ENCODE measurements at regions not wholly inside any gene's neighbourhood (a gene's known extent, or its start where the extent isn't known, plus 50 kb on each side); places are given as distances from the start of the nearest gene placed in this dataset.

GRCh38 chr15:61764141-61764540, 296.1 kb downstream of the VPS13C start:
- no peaks in the 10 kb centered on the region for H3K9me3 ChIP-seq
- DNase-seq: no peak
- no peak overlapping the region for H3K4me3 ChIP-seq
- no peaks in the 10 kb centered on the region for H3K4me1 ChIP-seq
- no peak overlapping the region for H3K27ac ChIP-seq
- no peak for TF ChIP-seq CTCF (IDR thresholded peaks at IDR 0.05)
- no peak for TF ChIP-seq POLR2A (IDR thresholded peaks at IDR 0.05)
- no peaks in the 10 kb centered on the region for H3K27me3 ChIP-seq
- H3K36me3 ChIP-seq (ENCODE audit: low read depth, missing control alignments): no peaks in the 10 kb centered on the region
- WGBS, 2 donors: 65 to 86% methylated on average over 3 of the region's 3 CpGs
- intact Hi-C loops (cut with DNase I; ENCODE audit: low total_unique reads): no loop called here

- H3K9me3 ChIP-seq: no peaks in the 10 kb centered on the region
- TF ChIP-seq CTCF (IDR thresholded peaks at IDR 0.05) (no peak), POLR2A (IDR thresholded peaks at IDR 0.05) (no peak)
- H3K4me1 ChIP-seq: no peaks in the 10 kb centered on the region
- H3K27ac ChIP-seq: no peak overlapping the region
- DNase-seq: no peak
- no peaks in the 10 kb centered on the region for H3K27me3 ChIP-seq
- WGBS, 2 donors: 47 to 60% methylated on average over 3 of the region's 3 CpGs
- H3K4me3 ChIP-seq: no peak overlapping the region
- intact Hi-C loops (cut with DNase I; ENCODE audit: low total_unique reads): no loop called here
- H3K36me3 ChIP-seq (ENCODE audit: low read depth, missing control alignments): no peaks in the 10 kb centered on the region
Measured at GRCh38 chr15:61762676-61763075, 297.6 kb downstream of the VPS13C start.

GRCh38 chr15:61759639-61760038, 300.6 kb downstream of the VPS13C start:
- 37 to 80% methylated on average over 2 of the region's 2 CpGs for WGBS, 2 donors
- Histone ChIP-seq H3K36me3 (ENCODE audit: low read depth, missing control alignments) (no peaks in the 10 kb centered on the region), H3K27me3 (no peaks in the 10 kb centered on the region), H3K4me1 (no peaks in the 10 kb centered on the region), H3K4me3 (no peak overlapping the region), H3K27ac (no peak overlapping the region), H3K9me3 (no peaks in the 10 kb centered on the region)
- no peak for TF ChIP-seq POLR2A (IDR thresholded peaks at IDR 0.05)
- no peak for TF ChIP-seq CTCF (IDR thresholded peaks at IDR 0.05)
- intact Hi-C loops (cut with DNase I; ENCODE audit: low total_unique reads): no loop called here
- DNase-seq: peak; percentile 43

- Histone ChIP-seq H3K4me3 (no peak overlapping the region), H3K4me1 (no peaks in the 10 kb centered on the region), H3K27me3 (no peaks in the 10 kb centered on the region), H3K36me3 (ENCODE audit: low read depth, missing control alignments) (no peaks in the 10 kb centered on the region), H3K9me3 (no peaks in the 10 kb centered on the region), H3K27ac (no peak overlapping the region)
- TF ChIP-seq POLR2A (IDR thresholded peaks at IDR 0.05) (no peak), CTCF (IDR thresholded peaks at IDR 0.05) (no peak)
- 88 to 90% methylated on average over 4 of the region's 4 CpGs for WGBS, 2 donors
- intact Hi-C loops (cut with DNase I; ENCODE audit: low total_unique reads): no loop called here
- no peak for DNase-seq
Measured at GRCh38 chr15:61756071-61756820, 304.0 kb downstream of the VPS13C start.

- Histone ChIP-seq H3K36me3 (ENCODE audit: low read depth, missing control alignments) (no peaks in the 10 kb centered on the region), H3K27ac (no peak overlapping the region), H3K4me3 (no peak overlapping the region), H3K27me3 (no peaks in the 10 kb centered on the region), H3K9me3 (no peaks in the 10 kb centered on the region), H3K4me1 (no peaks in the 10 kb centered on the region)
- no peak for DNase-seq
- TF ChIP-seq CTCF (IDR thresholded peaks at IDR 0.05) (no peak), POLR2A (IDR thresholded peaks at IDR 0.05) (no peak)
- intact Hi-C loops (cut with DNase I; ENCODE audit: low total_unique reads): no loop called here
- WGBS, 2 donors: 88 to 91% methylated on average over 2 of the region's 2 CpGs
Measured at GRCh38 chr15:61755467-61755866, 304.8 kb downstream of the VPS13C start.
